Tibial nerve (tissue), 4 donors: ENCODE measurements at regions not wholly inside any gene's neighbourhood (a gene's known extent, or its start where the extent isn't known, plus 50 kb on each side); places are given as distances from the start of the nearest gene placed in this dataset.
A peak's percentile ranks its signal among the peaks of the same experiment; 100 is the strongest.

Experiments
- DNase-seq, 2 donors: peaks; one replicate each; pipeline ENCODE4 v3.0.0-alpha.2; 2019; ENCODE audit warnings: low spot score in 2 of 2
- H3K27ac ChIP-seq, 4 donors: fragments of 200-600 bp; sonication (generic) in 3 of 4; one replicate each; pipeline ENCODE4 v1.5.1; 2017 to 2019; ENCODE audit warnings: mild to moderate bottlenecking in 1 of 4
- H3K27me3 ChIP-seq, 2 donors: fragments of 200-600 bp; sonication (generic) in 1 of 2; one replicate each; pipeline versions ENCODE4 v1.5.1 to v1.6.0; 2017 to 2019
- H3K36me3 ChIP-seq, 3 donors: fragments of 200-600 bp; sonication (generic); one replicate each; pipeline ENCODE4 v1.5.1; 2018 to 2019
- H3K4me1 ChIP-seq, 4 donors: fragments of 200-600 bp; sonication (generic) in 3 of 4; one replicate each; pipeline ENCODE4 v1.5.1; 2017 to 2019
- H3K4me3 ChIP-seq, 4 donors: fragments of 200-600 bp; sonication (generic) in 3 of 4; one replicate each; pipeline ENCODE4 v1.5.1; 2017 to 2019; ENCODE audit warnings: mild to moderate bottlenecking in 1 of 4, moderate library complexity in 1 of 4
- H3K9me3 ChIP-seq, 4 donors: fragments of 200-600 bp; sonication (generic) in 3 of 4; one replicate each; pipeline ENCODE4 v1.5.1; 2017 to 2019
- CTCF ChIP-seq, 5 experiments: fragments of 200-600 bp in 3 of 5; fragments of 450-650 bp in 2 of 5; sonication (generic) in 3 of 5; IDR thresholded peaks; one replicate each; pipeline ENCODE4 v1.5.1; 2016 to 2019; ENCODE audit warnings: antibody characterized with exemption in 5 of 5, mild to moderate bottlenecking in 3 of 5, moderate library complexity in 2 of 5
- EP300 ChIP-seq, 2 donors: sonication (generic); formaldehyde crosslinking; IDR thresholded peaks; one replicate each; pipeline ENCODE4 v1.6.1; 2017; ENCODE audit warnings: antibody characterized with exemption in 2 of 2, mild to moderate bottlenecking in 1 of 2
- POLR2A ChIP-seq, 2 donors: fragments of 450-650 bp; IDR thresholded peaks; one replicate each; pipeline ENCODE4 v1.6.1; 2017; ENCODE audit warnings: antibody characterized with exemption in 2 of 2, mild to moderate bottlenecking in 2 of 2, moderate library complexity in 2 of 2
- WGBS, 2 donors: methylation state at CpG; one replicate each; pipeline ENCODE4 v1.1.5; 2018; 5-methylcytosine and 5-hydroxymethylcytosine counted together

- Histone ChIP-seq H3K27me3 (no peaks in the 10 kb centered on the region), H3K36me3 (no peaks in the 10 kb centered on the region), H3K9me3 (no peaks in the 10 kb centered on the region), H3K4me1 (peaks cover 0 to 14% (median 5%) of the 10 kb centered on the region in 4 donors), H3K27ac (peak overlapping the region in 2 of 4 donors; percentile 66 to 70), H3K4me3 (no peak overlapping the region)
- TF ChIP-seq CTCF (IDR thresholded peaks at IDR 0.05), result no peak
- TF ChIP-seq EP300 (IDR thresholded peaks at IDR 0.05), result no peak
- TF ChIP-seq POLR2A (IDR thresholded peaks at IDR 0.05), result no peak
- DNase-seq, result no peak
- WGBS, 2 donors, result 31 to 43% methylated on average over 3 of the region's 3 CpGs
Measured at GRCh38 chr10:4649886-4650508, 176.0 kb upstream of the AKR1E2 start.

GRCh38 chr10:4649471-4649870 lies 176.5 kb upstream of the AKR1E2 start:
- Histone ChIP-seq H3K27ac (peak overlapping the region in 1 of 4 donors; percentile 70), H3K27me3 (no peaks in the 10 kb centered on the region), H3K4me1 (peaks cover 0 to 13% (median 5%) of the 10 kb centered on the region in 4 donors), H3K4me3 (no peak overlapping the region), H3K36me3 (no peaks in the 10 kb centered on the region), H3K9me3 (no peaks in the 10 kb centered on the region)
- DNase-seq, result no peak
- TF ChIP-seq CTCF (IDR thresholded peaks at IDR 0.05) (no peak), EP300 (IDR thresholded peaks at IDR 0.05) (no peak), POLR2A (IDR thresholded peaks at IDR 0.05) (no peak)

GRCh38 chr10:4648999-4649398 lies 177.0 kb upstream of the AKR1E2 start:
- H3K27me3 ChIP-seq, result no peaks in the 10 kb centered on the region
- H3K36me3 ChIP-seq, result no peaks in the 10 kb centered on the region
- H3K9me3 ChIP-seq, result no peaks in the 10 kb centered on the region
- no peak for DNase-seq
- H3K4me1 ChIP-seq, result peaks cover 0 to 13% (median 5%) of the 10 kb centered on the region in 4 donors
- no peak overlapping the region for H3K4me3 ChIP-seq
- no peak for TF ChIP-seq EP300 (IDR thresholded peaks at IDR 0.05)
- no peak for TF ChIP-seq CTCF (IDR thresholded peaks at IDR 0.05)
- TF ChIP-seq POLR2A (IDR thresholded peaks at IDR 0.05), result no peak
- no peak overlapping the region for H3K27ac ChIP-seq
- WGBS, 2 donors, result 90 to 96% methylated on average over 3 of the region's 3 CpGs

- H3K27ac ChIP-seq, result no peak overlapping the region
- WGBS, 2 donors, result 57 to 65% methylated on average over 3 of the region's 3 CpGs
Measured at GRCh38 chr10:4647109-4647785, 178.8 kb upstream of the AKR1E2 start.

More at GRCh38 chr10:4647109-4647785, 178.8 kb upstream of the AKR1E2 start:
- Histone ChIP-seq H3K9me3 (no peaks in the 10 kb centered on the region), H3K4me3 (no peak overlapping the region), H3K36me3 (no peaks in the 10 kb centered on the region), H3K27me3 (no peaks in the 10 kb centered on the region), H3K4me1 (peaks cover 0 to 13% (median 5%) of the 10 kb centered on the region in 4 donors)
- no peak for DNase-seq
- TF ChIP-seq POLR2A (IDR thresholded peaks at IDR 0.05) (no peak), CTCF (IDR thresholded peaks at IDR 0.05) (no peak), EP300 (IDR thresholded peaks at IDR 0.05) (no peak)
